CD4-positive, alpha-beta T cell treated with Interleukin-4 for 4 hours (primary cell): ENCODE measurements at regions not wholly inside any gene's neighbourhood (a gene's known extent, or its start where the extent isn't known, plus 50 kb on each side); places are given as distances from the start of the nearest gene placed in this dataset.

Source experiments
- DNase-seq: peaks from one replicate; pipeline ENCODE4 v3.0.0-alpha.2; 2020

GRCh38 chr6:165985806-165986299 lies 181.8 kb downstream of the TBXT start:
- no peak for DNase-seq

GRCh38 chr6:165985281-165985805 lies 182.3 kb downstream of the TBXT start:
- DNase-seq, result no peak

- DNase-seq, result no peak
Measured at GRCh38 chr6:165984729-165985275, 182.8 kb downstream of the TBXT start.

- no peak for DNase-seq
Measured at GRCh38 chr6:165983112-165984072, 184.3 kb downstream of the TBXT start.

GRCh38 chr6:165978476-165978875 lies 189.2 kb downstream of the TBXT start:
- no peak for DNase-seq

GRCh38 chr6:165976684-165977083 lies 191.0 kb downstream of the TBXT start:
- no peak for DNase-seq

- no peak for DNase-seq
Measured at GRCh38 chr6:165974817-165975216, 192.8 kb downstream of the TBXT start.

- no peak for DNase-seq
Measured at GRCh38 chr6:165973473-165973872, 194.2 kb downstream of the TBXT start.

- no peak for DNase-seq
Measured at GRCh38 chr6:165972139-165972802, 195.4 kb downstream of the TBXT start.

GRCh38 chr6:165971202-165971601 lies 196.4 kb downstream of the TBXT start:
- no peak for DNase-seq

GRCh38 chr6:165970001-165970400 lies 197.7 kb downstream of the TBXT start:
- no peak for DNase-seq

- no peak for DNase-seq
Measured at GRCh38 chr6:165969184-165969583, 198.5 kb downstream of the TBXT start.

- no peak for DNase-seq
Measured at GRCh38 chr6:165968408-165968807, 199.2 kb downstream of the TBXT start.

- no peak for DNase-seq
Measured at GRCh38 chr6:165967810-165968407, 199.7 kb downstream of the TBXT start.

GRCh38 chr6:165963750-165964149 lies 203.9 kb downstream of the TBXT start:
- no peak for DNase-seq

GRCh38 chr6:165962366-165962765 lies 205.3 kb downstream of the TBXT start:
- no peak for DNase-seq

GRCh38 chr6:165961233-165961632 lies 206.4 kb downstream of the TBXT start:
- no peak for DNase-seq

- DNase-seq, result no peak
Measured at GRCh38 chr6:165960695-165961094, 207.0 kb downstream of the TBXT start.

- DNase-seq, result no peak
Measured at GRCh38 chr6:165959627-165960026, 208.0 kb downstream of the TBXT start.

GRCh38 chr6:165956874-165957273 lies 210.8 kb downstream of the TBXT start:
- no peak for DNase-seq

- DNase-seq, result no peak
Measured at GRCh38 chr6:165952514-165952913, 215.1 kb downstream of the TBXT start.

GRCh38 chr6:165950316-165950715 lies 217.3 kb downstream of the TBXT start:
- DNase-seq, result no peak

- no peak for DNase-seq
Measured at GRCh38 chr6:165949324-165949723, 218.3 kb downstream of the TBXT start.
